NCI-H69 (cell line): ENCODE measurements at regions not wholly inside any gene's neighbourhood (a gene's known extent, or its start where the extent isn't known, plus 50 kb on each side); places are given as distances from the start of the nearest gene placed in this dataset.

Experiments
- DNase-seq: peaks from one replicate; lab custom pipeline; 2025; lab: John Stamatoyannopoulos, UW

DNA sequence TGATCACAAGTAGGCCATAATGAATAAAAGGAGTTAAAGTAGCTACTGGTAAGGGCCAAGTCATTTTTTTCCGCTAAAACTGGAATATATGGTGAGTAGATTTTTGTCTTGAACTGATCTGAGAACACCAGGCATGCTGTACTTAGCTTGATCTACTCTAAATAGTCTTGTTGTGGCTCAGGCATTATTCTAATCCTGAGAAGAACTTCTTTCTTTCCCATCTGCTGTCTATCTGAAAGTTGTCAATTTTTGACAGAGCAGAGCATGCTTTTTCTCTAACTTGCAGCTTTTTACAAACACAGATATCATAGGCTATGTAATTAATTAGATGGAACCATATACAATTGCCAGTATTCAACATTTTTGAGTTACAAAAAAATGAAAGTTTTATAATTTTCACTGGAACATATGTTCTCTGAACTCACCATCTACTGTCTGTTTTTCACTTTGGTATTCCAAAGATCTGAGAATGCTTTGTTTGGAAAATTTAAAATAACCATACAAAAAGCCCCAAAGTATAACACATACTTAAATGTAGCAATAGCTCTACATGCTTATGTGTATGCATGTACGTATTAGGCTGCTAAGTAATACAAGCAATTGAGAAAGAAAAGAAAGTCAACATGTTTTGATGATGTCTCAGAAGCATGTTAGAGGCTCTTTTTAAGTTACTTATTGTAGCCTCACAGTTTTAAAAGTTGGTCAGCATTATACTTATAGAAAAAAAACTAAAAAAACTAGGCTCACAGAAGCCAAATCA is 542.7 kb upstream of the LUZP2 start:
- no peak for DNase-seq

DNA sequence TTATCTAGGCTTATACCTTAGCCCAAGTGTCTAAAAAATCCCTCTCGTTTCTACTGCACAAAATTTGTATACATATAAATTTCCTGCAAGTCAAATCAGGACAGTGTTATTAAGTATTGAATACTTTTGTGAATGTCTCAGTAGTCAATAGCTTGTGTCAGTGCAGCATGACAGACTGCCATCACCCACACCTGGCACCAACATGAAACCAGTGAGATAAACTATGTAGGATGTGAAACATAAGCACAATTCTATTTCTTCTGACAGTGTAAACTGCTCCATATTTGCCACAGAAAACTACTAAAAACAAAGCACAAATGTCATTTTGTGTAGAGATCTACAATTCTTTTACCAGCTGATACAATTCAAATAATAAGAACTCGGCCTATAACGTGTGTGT is 542.1 kb upstream of the LUZP2 start:
- DNase-seq: no peak

GRCh38 chr11:23956586-23956985 is 540.3 kb upstream of the LUZP2 start:
- DNase-seq: no peak

DNA sequence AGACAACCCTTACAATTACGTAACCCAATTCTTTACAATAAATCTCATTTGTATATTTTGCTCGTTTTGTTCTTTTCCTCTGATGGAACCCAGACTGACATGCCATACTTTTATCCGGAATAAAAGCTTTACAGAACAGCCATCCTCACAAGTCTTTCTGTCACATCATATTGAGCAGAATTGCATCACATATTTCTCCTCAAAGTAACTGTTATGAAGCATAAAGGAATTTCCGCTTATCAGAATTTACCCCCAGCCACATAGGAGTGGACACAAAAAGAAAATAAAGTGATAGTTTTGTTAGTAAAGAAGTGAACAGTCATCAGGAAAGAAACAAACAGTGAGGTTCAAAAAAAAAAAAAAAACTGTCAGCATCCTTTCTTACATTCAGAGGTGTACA is 539.5 kb upstream of the LUZP2 start:
- DNase-seq: no peak

DNA sequence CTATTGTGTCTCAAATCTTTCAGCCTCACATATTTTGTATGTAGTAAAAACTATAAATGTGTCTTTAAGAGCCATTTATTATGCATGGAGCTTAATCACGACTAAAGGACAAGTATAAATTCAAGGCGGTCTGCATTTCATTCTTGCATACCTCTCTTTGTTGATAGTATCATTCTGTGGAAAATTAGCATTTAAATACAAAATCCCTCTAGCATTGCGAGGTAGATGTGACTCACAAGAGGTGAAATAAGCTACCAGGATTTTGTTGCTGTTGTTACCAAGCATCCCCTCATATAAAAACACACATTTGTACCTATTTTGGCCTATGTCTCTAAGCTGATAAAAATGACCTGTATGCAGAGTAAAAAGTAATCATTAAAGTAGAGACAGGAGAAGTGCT is 537.4 kb upstream of the LUZP2 start:
- DNase-seq: no peak

DNA sequence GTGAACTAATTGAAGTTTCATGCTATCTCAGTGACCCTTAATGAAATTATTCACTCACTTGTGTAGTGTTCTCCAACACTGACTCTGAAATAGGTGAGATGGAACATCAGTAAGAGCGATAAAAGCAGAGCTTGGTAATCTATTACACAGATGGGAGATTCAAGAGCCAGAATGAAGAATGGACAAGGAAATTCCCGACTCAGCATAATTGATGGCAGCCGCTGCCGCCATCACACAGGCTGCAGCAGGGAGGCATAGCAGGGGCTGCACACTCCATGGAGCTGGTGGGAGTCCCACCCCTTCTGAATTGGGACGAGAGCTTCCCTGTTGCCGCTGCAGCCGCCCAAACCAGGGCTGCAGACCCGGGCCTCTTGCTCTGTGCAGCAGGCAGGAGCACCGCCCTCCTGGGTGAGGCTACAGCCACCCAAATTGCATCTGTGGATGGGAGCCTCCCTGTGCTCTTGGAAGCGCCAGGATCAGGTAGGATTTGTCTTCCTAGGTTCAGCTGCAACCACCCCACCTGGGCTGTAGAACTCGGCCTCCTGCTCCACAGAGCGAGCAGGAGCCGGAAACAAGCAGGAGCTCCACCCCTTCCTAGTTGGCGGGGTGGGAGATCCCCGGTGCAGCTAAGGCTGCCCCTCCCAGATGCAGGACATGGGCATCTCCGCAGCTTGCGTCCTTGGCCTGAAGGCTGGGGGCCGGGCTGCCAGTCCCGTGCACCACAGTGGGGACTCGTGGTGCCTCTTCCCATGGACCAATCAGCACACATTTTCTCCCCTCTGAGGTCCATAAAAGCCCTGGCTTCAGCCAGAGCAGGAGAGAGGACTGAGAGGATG is 535.1 kb upstream of the LUZP2 start:
- DNase-seq: no peak

GRCh38 chr11:23973244-23973643 is 523.6 kb upstream of the LUZP2 start:
- DNase-seq: no peak

DNA sequence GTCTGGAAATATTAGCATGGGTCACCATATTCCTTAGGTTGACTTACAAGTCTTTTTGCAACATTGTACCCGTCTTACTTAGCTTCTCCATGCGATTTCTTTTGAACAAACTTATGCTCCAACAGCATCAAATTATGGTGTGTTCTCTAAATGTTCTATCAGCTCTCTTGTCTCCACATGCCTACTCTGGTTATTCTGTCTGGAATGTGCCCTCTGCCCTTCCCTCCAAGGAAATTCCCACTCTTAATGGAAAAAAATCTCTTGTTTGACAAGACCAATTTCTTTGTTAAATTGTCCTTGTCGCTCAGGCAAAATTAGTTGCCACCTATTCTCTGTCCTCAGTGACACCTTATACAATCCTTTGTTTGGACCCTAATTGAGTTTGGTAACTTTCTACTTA is 522.8 kb upstream of the LUZP2 start:
- no peak for DNase-seq

DNA sequence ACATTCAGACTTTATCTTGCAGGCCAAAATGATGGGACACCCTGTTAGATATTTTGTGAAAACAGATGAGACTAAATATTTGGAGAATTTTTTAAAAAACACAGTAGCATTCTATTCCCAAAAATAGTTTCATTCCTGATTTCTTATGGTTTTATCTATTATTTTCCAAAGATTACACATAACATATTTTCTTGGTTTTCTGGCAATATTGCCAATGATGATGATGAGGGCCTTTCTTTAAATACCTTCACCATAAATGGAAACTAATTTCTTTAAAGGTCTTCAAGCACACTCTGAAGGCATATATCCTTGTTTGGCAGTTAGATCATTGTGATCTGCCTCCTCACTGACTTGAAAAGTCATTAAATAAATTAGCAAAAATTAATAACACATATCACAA is 522.3 kb upstream of the LUZP2 start:
- no peak for DNase-seq

DNA sequence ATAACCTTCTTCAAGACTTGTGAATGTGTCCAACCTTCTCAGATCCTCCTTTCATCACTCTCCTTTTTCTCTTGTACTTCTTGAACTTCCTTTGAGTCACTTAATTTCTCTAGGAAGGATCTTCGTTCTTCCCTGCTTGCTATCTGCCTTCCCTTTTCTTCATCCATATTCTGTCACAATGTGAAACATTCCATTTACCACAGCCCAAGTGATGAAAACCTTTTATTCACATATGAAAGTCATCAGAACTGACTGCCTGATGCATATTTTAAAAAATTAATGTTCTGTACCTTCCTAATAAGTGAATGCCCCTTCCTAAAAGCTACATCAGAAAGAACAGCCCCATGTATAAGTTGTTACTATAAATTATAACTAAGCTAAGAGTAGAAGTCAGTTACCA is 520.4 kb upstream of the LUZP2 start:
- DNase-seq: no peak

DNA sequence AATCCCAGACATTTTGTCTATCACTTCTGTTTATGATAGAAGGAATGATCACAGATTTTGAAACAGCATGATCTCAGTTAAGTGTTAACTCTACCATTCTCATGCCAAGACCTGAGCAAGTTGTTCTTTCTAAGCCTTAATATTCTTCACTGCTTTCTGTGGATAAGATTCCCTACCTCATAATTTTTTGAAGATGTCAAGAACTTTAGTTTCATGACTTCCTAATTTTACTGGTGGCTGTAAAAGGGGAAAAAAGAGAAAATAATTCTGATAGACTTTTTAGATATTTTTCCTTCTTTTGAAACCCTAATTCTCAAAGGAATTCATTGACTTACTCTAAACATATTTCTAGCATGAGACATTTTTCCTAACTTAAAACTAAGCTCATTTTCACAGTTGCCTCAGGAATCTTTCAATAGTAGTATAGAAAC is 520.0 kb upstream of the LUZP2 start:
- no peak for DNase-seq

GRCh38 chr11:23988381-23989006 is 508.4 kb upstream of the LUZP2 start:
- no peak for DNase-seq

GRCh38 chr11:23990346-23991164 is 506.3 kb upstream of the LUZP2 start:
- DNase-seq: peak; percentile 61

GRCh38 chr11:23991165-23991539 is 505.7 kb upstream of the LUZP2 start:
- no peak for DNase-seq

- no peak for DNase-seq
Observed at GRCh38 chr11:23995891-23996290, 501.0 kb upstream of the LUZP2 start.

DNA sequence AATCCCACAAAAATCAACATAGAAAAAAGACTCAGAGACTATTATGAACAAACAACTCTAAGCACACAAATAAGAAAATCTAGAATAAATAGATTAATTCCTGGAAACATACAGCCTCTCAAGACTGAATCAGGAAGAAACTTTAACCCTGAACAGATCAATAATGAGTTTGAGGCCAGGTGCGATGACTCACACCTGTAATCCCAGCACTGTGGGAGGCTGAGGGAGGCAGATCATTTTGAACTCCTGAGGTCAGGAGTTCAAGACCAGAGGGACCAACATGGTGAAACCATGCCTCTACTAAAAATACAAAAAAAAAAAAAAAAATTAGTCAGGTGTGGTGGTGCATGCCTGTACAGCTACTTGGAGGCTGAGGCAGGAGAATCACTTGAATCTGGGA is 499.5 kb upstream of the LUZP2 start:
- DNase-seq: peak; percentile 26

DNA sequence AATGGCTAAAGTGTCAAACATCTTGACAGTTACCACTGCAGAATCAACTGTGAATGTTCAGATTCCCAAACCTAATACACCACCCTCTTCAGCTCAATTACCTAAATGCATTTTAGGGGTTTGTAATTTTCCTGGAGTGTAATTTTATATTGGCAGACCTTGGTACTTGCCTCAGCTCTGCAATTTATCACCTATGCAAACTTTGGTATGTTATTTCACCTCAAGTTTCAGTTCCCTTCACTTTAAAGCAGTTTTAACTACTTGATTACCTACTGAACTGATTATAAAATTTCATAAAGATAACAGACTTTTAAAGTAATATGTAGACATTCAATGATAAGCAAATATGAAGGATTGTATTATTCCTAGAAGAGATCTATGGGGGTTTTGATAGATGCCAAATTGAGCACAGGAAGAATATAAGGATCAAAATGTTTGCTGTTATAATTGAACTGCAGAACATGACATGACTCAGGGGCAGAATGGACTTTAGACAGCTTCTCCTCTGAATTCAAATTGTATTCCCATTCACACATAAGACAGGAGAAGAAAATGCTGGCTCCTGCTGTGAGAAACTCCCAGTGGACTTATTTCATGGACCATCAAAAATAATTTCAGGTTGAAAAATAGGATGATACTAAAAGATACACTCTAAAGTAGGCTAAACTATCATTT is 491.5 kb upstream of the LUZP2 start:
- DNase-seq: peak; percentile 68

GRCh38 chr11:24043842-24044241 is 453.0 kb upstream of the LUZP2 start:
- DNase-seq: peak; percentile 9

GRCh38 chr11:24046731-24047130 is 450.1 kb upstream of the LUZP2 start:
- no peak for DNase-seq

- no peak for DNase-seq
Observed at GRCh38 chr11:24056051-24056450, 440.8 kb upstream of the LUZP2 start.

GRCh38 chr11:24060125-24060524 is 436.7 kb upstream of the LUZP2 start:
- no peak for DNase-seq
